Kidney epithelial cell (primary cell): ENCODE measurements at regions not wholly inside any gene's neighbourhood (a gene's known extent, or its start where the extent isn't known, plus 50 kb on each side); places are given as distances from the start of the nearest gene placed in this dataset.

Experiments
- DNase-seq: peaks from one replicate; pipeline ENCODE4 v3.0.0-alpha.2; 2010; ENCODE audit warnings: low read depth
- H3K27me3 ChIP-seq: 2 replicates; pipeline ENCODE4 v1.6.0; 2011; ENCODE audit warnings: low read length; ENCODE audit not compliant: control insufficient read depth, insufficient read depth
- H3K36me3 ChIP-seq: 2 replicates; pipeline ENCODE4 v1.5.1; 2011; ENCODE audit warnings: low read length; ENCODE audit not compliant: control insufficient read depth, insufficient read depth
- H3K4me3 ChIP-seq: 2 replicates; pipeline ENCODE4 v1.5.1; 2011; ENCODE audit warnings: low read depth, mild to moderate bottlenecking, control low read depth, low read length
- CTCF ChIP-seq: IDR thresholded peaks from 2 replicates; pipeline ENCODE4 v1.5.1; 2011; ENCODE audit warnings: mild to moderate bottlenecking, moderate library complexity, low read length, control low read depth, inconsistent platforms; ENCODE audit not compliant: insufficient read depth, poor library complexity, severe bottlenecking

- no peaks in the 10 kb centered on the region for H3K36me3 ChIP-seq
- H3K27me3 ChIP-seq, result no peaks in the 10 kb centered on the region
- no peak overlapping the region for H3K4me3 ChIP-seq
- DNase-seq, result no peak
- TF ChIP-seq CTCF, result no peak
Measured at GRCh38 chr6:117022774-117023173, 145.7 kb downstream of the RFX6 start.

- H3K4me3 ChIP-seq, result no peak overlapping the region
- no peaks in the 10 kb centered on the region for H3K27me3 ChIP-seq
- DNase-seq, result no peak
- H3K36me3 ChIP-seq, result no peaks in the 10 kb centered on the region
- TF ChIP-seq CTCF, result no peak
Measured at GRCh38 chr6:117025310-117025709, 148.3 kb downstream of the RFX6 start.

- H3K4me3 ChIP-seq, result no peak overlapping the region
- H3K36me3 ChIP-seq, result no peaks in the 10 kb centered on the region
- no peak for TF ChIP-seq CTCF
- DNase-seq, result no peak
- no peaks in the 10 kb centered on the region for H3K27me3 ChIP-seq
Measured at GRCh38 chr6:117028256-117028655, 151.2 kb downstream of the RFX6 start.

- Histone ChIP-seq H3K36me3 (no peaks in the 10 kb centered on the region), H3K27me3 (no peaks in the 10 kb centered on the region), H3K4me3 (no peak overlapping the region)
- no peak for DNase-seq
- TF ChIP-seq CTCF, result no peak
Measured at GRCh38 chr6:117034547-117034946, 157.5 kb downstream of the RFX6 start.

GRCh38 chr6:117034971-117035370, 157.9 kb downstream of the RFX6 start:
- no peak overlapping the region for H3K4me3 ChIP-seq
- H3K36me3 ChIP-seq, result no peaks in the 10 kb centered on the region
- no peak for TF ChIP-seq CTCF
- no peaks in the 10 kb centered on the region for H3K27me3 ChIP-seq
- no peak for DNase-seq

- Histone ChIP-seq H3K27me3 (no peaks in the 10 kb centered on the region), H3K4me3 (no peak overlapping the region), H3K36me3 (no peaks in the 10 kb centered on the region)
- no peak for DNase-seq
- no peak for TF ChIP-seq CTCF
Measured at GRCh38 chr6:117050301-117050700, 173.3 kb downstream of the RFX6 start.
